HG03175 (cell line): ENCODE measurements at regions not wholly inside any gene's neighbourhood (a gene's known extent, or its start where the extent isn't known, plus 50 kb on each side); places are given as distances from the start of the nearest gene placed in this dataset.

Experiments
- ATAC-seq: cut with Tn5 transposase; IDR thresholded peaks from one replicate; pipeline ENCODE4 v1.9.1; 2021; ENCODE audit warnings: mild to moderate bottlenecking, moderate library complexity; ENCODE audit not compliant: unreplicated experiment

DNA sequence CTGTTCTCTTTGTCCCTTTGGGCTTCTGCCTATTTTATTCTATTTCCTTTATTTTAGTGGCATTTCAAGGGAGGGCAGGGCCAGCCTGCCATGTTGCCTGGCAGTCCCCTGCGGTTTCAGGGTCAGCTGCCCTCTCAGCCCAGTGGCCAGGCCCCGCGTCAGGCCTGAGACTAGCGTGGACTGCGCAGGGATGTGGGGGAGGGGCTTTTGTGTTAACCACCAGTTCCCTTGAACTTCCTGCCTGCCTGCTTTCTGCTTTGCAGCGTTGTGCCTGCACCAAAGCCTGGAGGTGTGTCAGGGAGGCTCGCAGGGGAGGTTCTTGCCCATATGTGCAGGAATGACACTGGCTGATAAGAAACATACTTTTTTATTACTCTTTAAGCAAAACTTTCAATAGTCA, 157.6 kb downstream of the SLC35B3 start:
- no peak for ATAC-seq

DNA sequence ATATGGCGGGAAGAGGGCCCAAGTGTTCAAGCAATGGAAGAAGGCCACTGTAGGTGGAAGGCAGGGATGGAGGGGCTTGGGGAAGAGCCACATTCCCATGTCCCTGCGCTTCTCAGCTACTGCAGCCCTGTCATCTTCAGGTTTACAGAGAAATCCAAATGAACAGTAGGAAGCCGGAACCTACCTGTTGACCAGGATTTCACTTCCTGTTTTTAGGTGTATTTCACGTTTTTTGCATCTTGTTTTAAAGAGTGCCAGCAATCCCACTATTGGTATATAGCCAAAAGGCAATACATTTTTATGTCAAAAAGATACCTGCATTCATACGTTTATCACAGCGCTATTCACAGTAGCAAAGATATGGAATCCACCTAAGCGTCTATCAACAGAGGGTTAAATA, 159.2 kb downstream of the SLC35B3 start:
- ATAC-seq: no peak

DNA sequence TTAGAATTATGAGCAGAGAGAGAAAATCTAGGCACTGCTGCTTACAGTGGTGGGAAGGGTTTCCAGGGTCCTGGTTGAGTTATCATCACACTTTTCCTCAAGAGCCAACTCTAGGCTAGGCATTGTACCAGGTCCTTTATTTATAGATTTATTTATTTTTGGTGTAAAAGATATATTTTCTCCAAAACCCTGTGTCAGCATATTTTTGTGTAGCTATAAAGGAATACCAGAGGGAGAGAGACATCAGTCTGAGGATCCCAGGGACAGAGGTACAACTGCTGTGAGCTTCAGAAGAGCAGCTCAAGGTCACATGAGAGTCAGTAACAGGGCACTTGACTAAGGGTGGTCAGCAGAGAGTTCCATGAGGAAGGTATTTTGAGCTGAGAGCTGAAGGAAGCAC, 159.7 kb downstream of the SLC35B3 start:
- ATAC-seq: no peak

DNA sequence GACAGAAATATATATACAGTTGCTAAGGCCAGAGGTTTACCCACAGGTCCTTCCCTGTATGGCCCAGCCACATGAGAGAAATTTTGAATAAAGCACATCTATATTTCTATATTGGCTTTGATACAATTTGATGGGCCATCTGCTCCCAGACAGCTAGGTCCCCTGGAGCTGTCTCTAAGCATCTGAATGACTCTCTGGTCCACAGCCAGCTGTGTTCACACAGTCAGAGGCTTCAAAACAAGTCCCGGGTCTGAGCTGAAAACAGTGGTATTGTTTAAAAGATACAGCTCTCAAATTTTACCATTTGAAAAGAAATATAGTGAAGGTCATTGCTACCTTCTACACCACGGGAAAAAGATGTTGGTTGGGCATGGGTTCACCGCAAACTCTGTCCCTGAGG, 161.1 kb downstream of the SLC35B3 start:
- ATAC-seq: no peak

DNA sequence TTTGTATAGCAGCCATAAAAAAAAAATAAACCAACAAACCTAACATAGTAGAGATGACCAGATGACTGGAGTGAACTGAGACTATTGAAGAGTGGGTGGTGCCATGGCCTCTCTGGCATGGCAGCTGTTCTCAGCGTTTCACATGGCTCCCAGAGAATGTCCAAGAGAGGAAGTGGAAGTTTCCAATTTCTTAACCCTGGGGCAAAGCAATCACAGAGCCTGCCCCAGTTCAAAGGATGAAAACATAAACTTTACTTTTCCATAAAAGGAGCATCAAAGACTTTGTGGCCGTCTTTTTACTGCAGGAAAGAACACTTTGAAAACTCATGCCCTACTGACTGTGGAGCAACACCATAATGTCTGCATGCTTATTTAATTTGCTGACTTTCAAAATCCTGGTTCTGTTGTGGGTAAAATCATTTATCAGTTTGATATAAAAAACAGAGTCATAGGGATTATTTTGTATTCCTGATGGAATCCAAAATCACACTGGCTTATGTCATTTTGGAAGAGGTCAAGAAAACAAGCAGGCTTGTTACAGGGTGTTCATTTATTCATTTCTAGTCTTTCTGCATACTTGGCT, 165.4 kb downstream of the SLC35B3 start:
- ATAC-seq: no peak

DNA sequence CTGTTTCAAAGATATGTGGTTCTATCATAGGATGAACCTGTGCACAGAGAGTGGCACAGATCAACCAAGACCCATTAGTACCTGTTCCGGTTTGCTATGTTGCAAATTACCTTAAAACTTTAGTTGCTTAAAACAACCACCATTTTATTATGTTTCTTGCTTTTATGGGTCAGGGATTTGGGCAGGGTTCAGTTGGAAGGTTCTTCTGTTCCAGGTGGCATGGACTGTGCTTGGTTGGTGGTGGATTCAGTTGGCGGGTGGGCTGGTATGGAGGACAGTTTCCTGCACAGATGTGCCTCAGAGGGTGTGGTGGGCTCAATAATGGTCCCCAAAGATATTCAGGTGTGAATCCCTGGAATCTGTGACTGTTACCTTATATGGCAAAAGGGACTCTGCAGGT, 166.3 kb downstream of the SLC35B3 start:
- no peak for ATAC-seq

DNA sequence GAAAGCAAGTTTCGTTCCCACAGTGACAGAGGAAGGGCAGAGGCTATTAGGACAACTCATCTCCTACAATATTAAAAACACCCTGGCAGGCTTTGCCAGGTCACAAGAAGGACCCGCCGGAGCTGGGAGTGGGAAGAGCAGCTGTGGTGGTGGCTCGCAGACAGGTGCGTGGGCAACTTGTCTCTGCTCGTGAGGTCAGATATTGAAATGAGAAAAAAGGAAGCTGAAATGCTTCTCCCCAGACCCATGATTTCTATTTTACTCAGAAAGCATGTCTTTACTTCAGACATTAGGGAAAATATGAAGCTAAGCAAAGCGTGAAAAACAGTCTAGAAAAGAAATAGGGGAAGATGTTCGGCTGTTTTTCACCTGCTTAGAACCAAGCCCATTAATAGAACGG, 166.3 kb upstream of the EEF1E1 start:
- no peak for ATAC-seq

DNA sequence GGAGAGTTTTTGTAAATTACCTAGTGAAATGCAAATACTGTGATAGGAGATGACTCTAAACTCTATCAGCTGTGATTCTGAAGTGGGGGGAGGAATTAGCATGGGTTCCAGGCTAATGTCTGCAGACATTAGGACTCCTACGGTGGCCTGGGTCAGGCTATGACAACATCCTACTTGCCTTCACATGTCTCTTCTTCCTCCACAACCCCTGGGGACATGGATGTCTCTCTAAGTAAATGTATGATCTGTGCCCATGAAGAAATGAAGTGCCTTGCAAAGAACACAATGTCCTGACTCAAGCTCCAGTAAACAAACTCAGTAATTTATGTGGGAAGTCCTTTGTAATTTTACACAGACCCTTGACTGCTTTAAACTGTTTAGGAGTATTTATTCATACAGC, 165.8 kb upstream of the EEF1E1 start:
- no peak for ATAC-seq

DNA sequence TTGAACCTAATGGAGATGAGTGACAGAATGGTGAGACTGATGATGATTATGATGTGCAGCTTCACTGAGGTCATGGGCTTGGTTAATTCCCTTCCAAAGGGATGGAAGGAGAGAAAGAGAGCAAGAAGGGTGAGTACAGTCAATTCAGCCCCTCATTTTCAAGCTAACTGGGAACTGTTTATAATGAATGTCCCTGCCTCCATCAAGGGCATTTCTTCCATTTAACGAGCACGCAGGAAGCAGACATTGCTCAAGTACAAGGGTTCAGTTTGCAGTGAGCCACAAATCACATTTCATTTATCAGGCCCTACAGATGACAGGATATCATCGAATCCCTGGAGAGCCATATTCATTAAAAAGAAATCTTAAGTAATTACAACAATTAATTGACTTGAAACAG, 158.3 kb upstream of the EEF1E1 start:
- no peak for ATAC-seq

DNA sequence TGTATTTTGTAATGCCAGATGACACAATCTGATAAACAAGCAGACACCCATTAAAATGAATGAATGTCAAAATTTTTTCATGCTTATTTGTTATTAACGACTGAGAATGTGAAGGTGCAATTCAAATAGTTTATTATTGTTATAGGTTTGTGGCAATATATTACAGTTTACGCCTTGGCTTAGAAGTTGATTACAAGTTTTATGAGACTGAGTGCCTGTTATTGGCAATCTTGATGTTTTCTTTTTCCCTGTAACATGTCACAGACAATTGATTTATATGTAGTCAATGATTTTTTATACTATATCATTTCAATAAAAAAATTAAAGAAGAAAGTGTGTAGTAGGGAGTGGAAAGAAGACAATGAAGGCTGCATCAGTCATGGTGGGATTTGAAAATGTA, 144.1 kb upstream of the EEF1E1 start:
- no peak for ATAC-seq

DNA sequence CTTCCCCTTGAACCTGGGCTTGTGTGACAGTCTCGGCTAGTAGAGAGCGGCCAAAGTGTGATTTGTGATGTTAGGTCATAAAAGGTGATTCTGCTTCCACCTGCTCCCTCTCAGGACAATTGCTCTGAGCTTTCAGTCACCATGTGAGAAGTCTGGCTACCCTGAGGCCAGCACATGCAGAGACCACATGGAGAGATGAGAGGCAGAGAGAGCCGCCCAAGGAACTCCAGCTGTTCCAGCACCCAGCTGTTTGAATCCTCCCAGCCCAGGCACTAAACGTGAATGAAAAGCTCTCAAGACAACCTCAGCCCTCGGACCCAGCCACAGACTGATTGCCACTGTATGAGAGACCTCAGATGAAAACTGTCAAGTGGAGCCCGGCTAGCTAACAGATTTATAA, 143.4 kb upstream of the EEF1E1 start:
- ATAC-seq: no peak

DNA sequence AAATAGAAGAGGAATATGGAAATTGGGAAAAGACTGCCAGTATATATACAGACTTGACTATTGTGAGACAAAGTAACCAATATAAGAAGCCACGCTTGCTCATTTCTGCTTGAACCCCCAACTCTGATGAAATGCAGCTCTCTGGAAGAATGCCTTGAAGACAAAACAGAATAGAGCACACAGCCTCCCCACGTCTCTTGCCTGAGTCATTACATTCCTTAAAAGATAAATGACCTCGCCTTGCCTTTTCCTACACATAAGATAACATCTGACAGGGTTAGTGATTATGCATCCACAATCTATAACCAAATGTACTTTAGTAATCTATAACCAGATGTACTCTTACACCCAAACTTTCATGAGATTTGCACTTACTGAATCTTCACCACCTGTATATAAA, 141.1 kb upstream of the EEF1E1 start:
- ATAC-seq: no peak

DNA sequence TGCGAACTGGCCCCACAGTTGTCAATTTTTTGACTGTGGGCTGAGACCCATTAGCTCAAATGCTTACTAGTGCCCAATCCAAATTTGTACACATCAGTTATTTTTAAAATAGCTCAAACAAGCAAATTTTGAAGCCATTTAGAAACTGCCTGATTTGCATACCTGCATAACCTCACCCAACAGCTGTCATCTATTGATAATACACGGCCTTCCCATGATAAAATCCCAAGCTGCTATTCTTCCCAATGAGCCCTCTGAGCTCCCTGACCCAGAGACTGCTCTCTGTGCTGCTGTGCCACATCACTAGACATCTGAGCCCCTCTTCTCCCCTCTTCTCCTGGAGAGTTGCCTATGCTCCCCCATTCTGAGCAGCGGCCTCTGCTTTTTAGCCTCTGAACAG, 140.5 kb upstream of the EEF1E1 start:
- ATAC-seq: no peak

DNA sequence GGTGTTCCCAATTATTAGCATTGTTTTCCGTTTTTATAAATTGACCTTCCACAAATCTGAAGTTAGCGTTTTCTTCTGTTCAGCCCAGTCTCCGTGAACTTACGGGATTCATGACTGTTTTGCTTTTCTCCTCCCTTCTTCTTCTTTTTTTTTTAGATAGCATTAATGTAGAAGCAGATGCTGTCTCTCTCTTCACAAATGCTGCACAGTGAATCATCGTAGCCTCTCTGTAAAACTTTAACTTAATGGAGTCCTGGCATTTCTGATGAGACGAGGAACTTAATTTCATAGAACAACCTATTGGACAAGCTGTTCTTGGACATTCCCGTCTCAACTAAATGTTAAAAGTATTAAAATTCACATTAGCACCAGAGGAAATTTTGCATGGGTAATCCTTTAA, 138.0 kb upstream of the EEF1E1 start:
- ATAC-seq: no peak

DNA sequence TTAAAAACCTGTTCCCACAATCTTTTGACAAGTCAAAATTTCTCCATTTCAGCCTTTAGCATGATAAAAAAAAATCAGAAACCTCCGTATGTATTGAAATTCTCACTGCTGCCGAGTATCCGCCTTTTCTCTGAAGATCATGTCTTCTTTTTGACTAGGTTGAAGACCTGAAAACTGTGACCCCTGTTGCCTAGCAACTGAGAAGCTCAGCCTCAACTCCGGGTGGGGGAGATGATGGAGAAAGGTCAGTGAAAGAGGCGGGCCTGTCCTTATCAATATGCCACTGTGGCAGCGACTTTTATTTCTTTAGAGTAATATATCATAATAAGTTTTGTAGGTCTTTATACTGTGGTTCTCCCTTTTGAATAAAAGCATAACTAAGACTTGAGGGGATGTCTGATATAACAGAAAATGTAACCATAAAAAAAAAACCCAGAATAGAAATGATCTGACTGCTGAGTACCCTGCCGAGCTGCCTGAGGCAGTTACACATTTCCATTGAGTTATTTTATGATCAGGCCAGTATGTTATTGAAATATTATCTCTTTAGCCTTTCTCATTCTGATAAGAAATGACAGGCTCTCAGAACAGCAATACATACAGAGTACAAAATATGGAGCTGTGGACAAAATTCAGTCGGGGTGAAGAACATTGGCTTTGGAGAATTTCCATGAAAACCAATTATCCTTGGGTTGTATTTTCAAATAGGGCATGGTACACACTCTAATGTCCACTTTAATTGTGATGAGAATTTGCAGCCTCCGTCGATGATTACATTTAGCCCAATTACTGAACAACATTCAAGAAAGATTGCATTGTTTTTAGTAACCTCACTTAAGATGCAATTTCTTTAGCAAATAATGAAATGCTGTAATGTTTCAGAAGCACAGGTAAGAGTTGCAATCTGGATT, 136.7 kb upstream of the EEF1E1 start:
- ATAC-seq: no peak

DNA sequence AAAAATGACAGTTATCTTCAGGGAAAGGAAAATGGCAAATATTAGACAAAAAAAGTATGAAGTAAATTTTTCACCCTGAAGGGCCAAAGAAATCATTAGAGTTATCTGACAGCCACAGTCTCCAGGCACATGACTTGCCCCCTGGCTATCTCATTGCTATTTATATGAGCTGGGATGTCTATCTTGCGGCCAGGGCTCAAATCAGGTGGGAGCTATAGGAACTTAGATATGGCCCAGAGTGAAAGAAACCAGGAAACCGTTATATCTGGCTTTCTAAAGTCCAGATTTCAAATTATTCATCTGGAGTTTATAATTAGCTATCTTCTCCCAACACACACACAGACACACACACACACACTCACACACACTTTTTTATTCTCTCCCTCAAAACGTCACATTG, 135.3 kb upstream of the EEF1E1 start:
- no peak for ATAC-seq

DNA sequence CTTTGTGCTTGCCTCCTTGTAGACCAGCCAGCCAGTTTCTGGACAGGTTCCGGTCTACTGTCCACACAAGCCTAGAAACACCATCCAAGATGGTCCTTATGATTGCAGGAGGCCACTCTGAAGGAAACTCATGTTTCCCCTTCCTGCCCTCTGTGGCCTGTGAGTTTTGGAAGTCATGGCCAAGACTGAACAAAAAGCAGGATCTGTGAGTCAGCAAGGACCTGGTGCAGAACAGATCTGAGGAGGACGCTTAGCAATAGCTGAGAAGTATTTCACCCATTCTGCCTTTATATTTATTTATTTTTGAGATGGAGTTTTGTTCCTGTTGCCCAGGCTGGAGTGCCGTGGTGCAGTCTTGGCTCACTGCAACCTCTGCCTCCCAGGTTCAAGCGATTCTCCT, 134.6 kb upstream of the EEF1E1 start:
- no peak for ATAC-seq

DNA sequence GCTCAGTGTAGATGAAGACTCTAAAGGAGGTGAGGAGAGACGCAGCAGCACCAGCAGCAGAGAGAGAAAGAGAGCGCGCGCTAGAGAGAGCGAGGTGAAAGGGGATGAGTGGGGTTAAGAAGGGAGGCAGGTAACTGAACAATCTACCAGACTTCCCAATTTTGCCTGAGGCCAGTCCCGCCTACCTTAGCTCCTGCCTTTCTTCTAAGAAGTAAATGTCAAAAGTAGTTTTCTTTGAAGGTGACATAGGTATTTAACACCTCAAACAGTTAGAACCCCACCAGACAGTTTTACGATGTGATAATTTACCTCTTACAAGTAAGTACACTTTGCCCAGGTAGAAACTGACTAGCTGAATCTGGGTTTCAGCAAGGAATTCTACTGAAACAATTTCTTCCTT, 132.0 kb upstream of the EEF1E1 start:
- no peak for ATAC-seq

DNA sequence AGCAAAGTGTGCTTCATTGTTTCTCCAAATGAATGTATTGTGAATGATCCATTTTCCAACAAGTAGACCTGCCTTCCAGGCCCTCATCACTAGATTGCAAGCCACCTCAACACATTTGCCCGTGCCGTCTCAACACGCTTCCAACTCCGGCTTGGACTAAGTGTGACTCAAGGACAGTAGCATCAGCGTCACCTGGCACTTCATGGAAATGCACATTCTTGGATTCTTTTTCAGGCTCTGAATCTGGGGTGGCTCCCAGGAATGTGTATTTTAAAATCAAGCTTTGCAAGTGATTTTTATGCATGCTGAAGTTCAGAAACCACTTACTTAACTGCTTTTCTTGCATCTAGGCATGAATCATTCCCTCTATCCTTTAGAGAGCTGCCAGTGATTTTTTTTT, 129.6 kb upstream of the EEF1E1 start:
- ATAC-seq: no peak

DNA sequence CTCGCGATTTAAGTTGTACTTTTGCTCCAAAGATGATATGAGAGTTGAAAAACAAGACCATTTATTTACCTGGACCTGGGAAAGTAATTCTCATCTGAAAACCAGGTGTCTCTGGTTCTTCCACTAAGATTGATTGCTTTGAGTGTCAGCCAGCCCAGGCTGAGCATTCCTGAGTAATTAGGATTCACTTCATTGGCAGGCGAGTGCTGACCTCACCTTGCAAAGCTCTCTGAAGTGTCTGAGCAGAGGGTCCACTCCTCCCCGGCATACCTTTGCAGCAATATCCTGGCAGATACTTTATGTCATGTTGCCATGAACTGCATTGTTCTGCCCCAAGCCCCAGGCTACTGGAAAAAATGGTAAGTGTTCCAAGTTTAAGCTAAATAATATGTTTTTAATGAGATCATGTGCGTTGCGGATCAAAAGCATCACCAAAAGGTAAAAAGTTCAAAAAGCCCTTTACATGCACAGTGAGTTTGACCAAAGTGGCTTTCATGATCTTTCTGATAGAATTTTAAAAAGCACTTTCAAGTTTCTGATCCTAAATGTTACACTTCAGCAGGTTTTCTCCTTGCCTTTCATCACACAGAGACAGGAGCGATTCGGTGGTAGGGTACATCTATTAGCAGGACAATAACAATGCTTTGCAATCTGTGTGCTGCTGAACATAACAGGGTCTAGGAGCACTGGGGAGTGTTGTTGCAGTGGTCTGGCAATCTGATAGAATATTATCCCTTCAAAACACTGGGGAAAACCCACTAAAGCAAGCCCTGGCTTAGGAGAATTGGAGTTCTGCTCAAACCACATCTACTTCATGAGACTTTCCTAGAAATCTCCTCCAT, 127.8 kb upstream of the EEF1E1 start:
- no peak for ATAC-seq

DNA sequence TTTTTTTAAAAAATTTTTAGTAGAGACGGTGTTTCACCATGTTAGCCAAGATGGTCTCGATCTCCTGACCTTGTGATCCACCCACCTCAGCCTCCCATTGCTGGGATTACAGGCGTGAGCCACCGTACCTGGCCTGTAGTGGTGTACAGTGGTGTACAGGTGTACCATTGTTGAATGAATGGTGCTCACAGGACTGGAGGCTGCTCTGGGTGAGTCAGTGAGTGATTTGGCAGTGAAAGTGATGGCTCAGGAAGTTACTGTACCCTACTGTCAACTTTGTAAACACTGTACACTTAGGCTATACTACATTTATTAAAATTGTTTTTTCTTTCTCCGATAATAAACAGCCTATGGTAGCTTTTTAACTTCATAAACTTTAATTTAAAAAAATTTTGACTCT, 122.8 kb upstream of the EEF1E1 start:
- no peak for ATAC-seq

DNA sequence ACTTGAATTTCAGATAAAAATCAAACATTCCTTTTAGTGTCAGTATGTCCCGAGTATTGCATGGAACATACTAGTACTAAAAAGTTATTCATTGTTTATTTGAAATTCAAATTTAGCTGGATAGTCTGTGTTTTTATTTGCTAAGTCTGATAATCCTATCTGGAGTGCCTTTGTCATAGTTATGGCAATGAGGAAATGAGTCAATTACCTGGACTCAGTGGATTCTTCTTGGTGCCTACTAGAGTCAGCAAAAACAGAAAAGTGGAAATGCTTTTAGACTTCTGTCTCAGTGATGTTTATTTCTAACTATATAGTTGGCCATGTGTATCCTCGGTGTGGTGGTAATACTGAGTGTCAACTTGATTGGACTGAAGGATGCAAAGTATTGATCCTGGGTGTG, 121.3 kb upstream of the EEF1E1 start:
- ATAC-seq: no peak
